ENCODE measurements at regions not wholly inside any gene's neighbourhood (a gene's known extent, or its start where the extent isn't known, plus 50 kb on each side); places are given as distances from the start of the nearest gene placed in this dataset.

DNA sequence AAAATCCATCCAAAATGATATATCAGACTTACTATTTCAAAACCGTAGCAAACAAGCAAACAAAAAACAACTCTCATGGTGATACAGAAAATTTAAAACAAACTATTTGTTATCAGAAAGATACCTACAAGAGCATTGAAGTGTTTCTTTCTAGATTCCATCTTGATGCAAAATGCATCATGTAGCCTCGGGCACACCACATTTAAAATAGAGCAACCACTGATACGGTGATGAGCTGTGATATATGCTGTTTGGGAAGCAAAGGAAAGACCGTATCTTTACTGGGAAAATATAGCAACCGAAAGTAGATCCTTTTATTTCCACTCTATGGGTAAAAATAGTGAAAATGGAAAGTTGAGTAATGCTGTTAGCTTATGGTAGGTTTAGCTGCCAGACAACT lies 892.0 kb downstream of the GATA3 start:
- no peak for DNase-seq

- DNase-seq, result no peak
Observed at GRCh38 chr10:8950978-8951377, 896.5 kb downstream of the GATA3 start.

DNA sequence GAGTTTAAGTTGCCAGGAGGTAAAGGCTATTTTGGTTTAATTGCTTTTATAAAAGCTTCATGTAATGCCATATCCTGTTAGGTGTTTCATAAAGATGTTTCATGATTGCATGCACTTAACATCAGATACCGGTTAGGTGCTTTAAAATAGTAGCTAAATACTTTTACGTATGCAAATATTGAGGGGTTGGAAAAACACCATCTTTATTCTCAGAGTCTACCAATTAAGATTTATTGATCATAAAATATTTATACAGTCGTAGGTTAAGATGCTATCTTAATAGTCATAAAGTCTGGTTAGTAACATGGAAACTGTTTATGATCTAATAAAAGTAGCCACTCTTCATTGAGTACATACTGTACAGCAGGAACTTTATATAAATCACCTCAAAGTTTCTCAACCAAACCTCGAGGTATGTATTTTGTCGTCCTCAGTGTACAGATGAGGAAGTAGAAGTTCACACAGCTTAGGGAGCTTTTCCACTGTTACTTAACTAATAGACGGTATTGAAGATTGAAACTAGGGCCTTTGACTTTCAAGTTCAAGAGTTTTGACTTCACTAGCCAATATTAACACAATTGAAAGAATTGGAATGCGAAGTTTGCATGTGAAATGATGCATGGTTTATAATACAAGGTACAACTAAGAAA lies 897.1 kb downstream of the GATA3 start:
- DNase-seq, result no peak

- DNase-seq, result no peak
Observed at GRCh38 chr10:8956400-8956799, 901.9 kb downstream of the GATA3 start.

GRCh38 chr10:8962249-8962648 lies 907.8 kb downstream of the GATA3 start:
- DNase-seq, result no peak

- DNase-seq, result peak; percentile 26
Observed at GRCh38 chr10:8967061-8967460, 912.6 kb downstream of the GATA3 start.

- DNase-seq, result no peak
Observed at GRCh38 chr10:8969853-8970252, 915.4 kb downstream of the GATA3 start.

DNA sequence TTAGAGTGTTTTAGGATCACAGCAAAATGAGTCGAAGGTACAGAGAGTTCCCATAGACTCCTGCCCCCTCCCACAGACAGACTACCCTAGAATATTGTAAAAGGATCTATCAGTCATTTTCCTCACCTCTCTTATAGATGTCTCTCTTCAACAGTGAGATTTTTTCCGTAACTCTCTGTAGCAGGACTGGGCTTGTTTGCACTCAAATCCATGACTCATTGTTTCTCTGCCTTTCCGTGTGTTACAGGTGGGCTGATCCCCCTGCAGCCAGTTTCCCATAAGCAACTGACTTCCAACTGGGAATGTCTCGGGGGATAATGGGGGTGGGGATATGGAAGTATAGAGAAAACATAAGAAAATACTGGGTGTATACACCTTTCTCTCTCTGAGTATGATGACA lies 921.0 kb downstream of the GATA3 start:
- no peak for DNase-seq

DNA sequence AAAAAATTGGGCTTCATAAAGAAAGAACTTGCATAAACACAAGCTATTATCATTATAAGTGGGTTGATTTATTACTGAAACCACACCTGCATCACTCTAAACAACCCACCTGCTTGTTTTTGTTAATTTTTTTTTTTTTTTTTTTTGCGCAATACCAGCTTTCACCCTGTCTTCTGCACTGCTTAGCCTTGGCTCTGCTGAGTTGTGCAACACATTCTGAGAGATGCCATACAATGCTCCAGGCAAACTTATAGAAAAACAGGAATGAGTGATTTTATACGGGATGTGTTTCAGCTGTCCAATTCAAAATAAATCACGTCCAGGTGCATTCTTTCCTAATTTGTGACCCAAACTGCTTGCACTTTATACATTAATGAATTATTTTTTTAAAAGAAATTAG lies 923.6 kb downstream of the GATA3 start:
- no peak for DNase-seq

- DNase-seq, result no peak
Observed at GRCh38 chr10:8979976-8980375, 925.5 kb downstream of the GATA3 start.

DNA sequence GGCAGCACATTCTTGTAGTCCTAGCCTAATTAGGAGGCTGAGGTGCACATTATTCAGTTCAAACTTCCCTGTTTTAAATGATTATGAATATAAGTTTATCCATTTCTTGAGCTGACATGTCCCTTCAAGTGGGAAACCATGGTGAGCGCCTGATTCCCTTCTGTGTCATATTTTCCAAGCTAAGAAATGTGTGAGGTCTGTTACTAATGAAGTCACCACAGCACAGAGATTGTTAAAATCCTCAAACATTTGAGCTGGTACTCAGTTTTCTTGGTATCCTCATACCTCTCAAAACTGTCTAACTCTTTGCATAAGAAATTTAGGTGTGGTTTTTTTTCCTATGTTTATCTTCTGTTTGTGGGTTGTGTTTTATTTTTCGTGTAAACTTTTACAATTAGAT lies 926.8 kb downstream of the GATA3 start:
- DNase-seq, result no peak

GRCh38 chr10:8985651-8986050 lies 931.2 kb downstream of the GATA3 start:
- DNase-seq, result no peak

DNA sequence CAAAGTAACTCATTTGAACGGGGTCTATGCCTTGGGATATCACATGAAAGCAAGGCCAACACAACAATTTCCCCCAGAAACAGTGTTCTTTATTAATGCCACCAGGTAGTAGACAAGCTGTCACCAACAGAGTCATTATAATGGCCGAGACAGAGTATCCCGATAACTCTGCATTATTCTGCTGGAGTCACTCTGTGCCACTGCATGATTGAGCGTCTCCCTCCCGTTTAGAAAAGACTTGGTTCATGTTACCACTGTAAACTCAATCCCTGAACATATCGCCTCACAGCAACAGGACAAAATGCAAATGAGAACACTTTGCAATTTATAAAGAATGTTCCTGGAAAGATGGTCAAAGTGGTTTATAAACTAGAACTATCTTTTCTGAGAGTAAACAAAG lies 932.5 kb downstream of the GATA3 start:
- DNase-seq, result no peak

- DNase-seq, result no peak
Observed at GRCh38 chr10:8987712-8988111, 933.2 kb downstream of the GATA3 start.

GRCh38 chr10:8990280-8990987 lies 935.9 kb downstream of the GATA3 start:
- no peak for DNase-seq

DNA sequence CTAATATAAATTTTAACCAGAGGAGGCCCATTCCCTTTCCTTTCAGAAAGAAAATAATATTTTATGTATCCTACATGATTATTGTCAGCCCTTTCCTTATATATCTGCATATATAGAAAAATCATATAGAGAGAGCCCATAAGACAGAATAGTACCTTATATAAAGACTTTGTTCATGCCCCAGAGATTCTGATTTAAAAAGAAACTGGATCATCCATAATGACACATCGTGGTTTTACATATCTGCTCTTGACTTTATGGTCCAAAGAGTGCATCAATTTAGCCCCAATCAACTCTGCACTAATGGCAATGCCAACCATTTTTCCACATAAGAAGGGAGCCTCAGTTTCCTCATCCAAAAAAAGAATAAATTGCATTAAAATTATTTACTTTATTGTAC lies 937.5 kb downstream of the GATA3 start:
- DNase-seq, result no peak

GRCh38 chr10:8993864-8994263 lies 939.4 kb downstream of the GATA3 start:
- DNase-seq, result no peak

GRCh38 chr10:8998751-8999150 lies 944.3 kb downstream of the GATA3 start:
- peak; percentile 16 for DNase-seq

DNA sequence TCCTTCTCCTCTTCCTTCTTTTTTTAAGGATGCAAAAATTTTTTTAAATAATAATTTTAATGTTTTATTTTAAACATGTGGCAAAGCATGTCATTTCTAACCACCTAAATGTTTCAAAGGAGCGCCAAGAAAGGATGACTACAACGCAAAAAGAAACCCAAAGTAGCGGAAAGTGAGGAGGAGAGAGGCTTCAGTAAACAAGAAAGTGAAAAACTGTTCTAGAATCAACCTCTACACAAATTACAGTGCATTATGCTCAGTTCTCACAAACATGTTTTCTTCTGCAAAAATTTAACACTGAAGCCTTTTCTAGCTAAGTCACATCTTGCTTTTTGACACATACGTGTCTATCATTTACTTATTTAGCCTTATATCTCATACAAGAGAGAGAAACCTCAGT lies 948.6 kb downstream of the GATA3 start:
- DNase-seq, result no peak

- DNase-seq, result no peak
Observed at GRCh38 chr10:9004736-9005135, 950.2 kb downstream of the GATA3 start.

GRCh38 chr10:9009505-9009904 lies 955.0 kb downstream of the GATA3 start:
- DNase-seq, result peak; percentile 11

DNA sequence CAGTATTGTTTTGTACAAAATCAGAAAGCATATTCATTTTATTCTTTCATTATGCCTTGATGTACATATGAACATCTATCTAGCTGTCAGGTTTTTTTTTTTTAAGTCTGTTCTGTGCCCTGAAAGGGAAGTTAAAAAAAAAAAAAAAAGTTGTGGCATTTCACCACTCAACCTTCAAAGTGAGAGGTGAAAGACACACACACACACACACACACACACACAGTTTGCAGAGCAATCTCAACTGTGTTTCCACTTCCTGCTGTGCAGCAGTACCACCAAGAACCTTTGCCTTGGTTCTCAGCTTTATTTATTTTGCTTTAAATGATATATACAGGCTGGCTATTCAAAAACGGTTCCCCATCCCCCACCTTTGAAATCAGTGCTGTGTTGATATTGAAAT lies 955.6 kb downstream of the GATA3 start:
- no peak for DNase-seq

DNA sequence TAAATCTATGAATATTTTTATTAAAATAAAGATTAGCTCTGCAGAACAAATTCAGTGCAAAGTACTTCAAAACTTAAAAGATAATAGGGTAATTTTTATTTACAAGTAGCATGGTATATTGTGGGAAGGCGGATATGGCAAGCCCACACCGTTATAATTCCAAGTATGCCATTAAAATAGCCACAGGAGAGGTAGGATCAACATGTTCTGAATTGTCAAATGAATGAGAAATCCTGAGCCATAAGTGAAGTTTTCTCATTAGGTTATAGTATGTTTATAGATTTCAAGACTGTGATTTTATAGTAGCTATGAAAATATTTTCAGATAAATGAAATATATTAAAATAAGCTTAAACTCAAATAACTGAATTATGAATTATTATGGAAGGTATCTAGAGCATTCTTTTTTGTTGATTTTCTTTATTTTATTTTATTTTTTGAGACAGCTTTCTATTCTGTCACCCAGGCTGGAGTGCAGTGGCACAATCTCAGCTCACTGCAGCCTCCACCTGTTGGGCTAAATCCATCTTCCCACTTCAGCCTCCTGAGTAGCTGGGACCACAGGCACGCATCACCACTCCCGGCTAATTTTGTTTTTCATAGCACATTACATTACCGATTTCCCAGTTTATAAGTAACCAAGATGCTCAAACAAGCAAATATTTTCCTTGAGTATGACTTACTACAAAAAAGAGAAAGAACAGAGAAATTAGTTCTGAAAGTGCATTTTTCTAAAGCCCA lies 956.6 kb downstream of the GATA3 start:
- DNase-seq, result no peak

- DNase-seq, result peak; percentile 78
Observed at GRCh38 chr10:9012312-9012711, 957.8 kb downstream of the GATA3 start.
